ENCODE measurements at regions not wholly inside any gene's neighbourhood (a gene's known extent, or its start where the extent isn't known, plus 50 kb on each side); places are given as distances from the start of the nearest gene placed in this dataset.

DNA sequence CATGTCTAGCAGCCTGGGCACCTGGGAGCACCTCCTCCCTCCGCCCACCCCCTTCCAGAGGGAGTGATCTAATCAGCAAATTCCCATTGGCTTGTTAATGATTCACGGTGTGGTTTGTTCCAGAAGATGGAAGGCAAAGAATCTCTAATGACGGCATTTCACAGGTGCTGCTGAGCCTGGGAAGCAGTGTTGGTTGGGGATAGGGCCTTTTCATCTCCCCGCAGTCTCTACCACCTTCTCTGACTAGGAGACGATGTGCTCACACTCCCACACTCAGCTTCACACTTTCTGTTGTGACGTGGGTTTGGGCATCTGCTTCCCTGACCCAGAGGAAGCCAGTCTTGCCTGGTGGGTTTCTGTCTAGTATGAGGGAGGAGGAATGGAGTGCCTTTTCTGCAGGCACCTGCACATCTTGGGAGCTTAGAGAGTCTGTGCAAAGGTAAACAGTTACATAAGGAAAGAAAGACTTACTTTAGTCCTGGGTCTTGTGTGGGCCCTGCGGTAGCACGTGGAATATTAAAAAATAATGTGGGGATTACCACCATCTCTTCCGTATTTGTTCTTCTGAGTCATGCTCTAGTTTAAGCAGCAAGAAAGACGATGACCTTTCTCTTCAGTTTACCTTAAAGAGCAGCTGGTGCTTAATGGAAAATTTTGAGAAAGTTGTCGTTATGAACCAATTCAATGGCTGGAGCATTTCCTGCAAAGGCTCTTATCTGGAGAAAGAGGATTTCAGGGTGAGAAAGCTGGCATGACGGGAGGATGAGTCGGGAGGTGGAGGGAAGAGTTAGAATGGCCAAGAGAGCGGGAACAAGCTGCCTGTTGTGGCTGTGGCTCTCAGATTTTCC lies 70.6 kb upstream of the ARHGAP5 start:
- peak; percentile 97 for DNase-seq

DNA sequence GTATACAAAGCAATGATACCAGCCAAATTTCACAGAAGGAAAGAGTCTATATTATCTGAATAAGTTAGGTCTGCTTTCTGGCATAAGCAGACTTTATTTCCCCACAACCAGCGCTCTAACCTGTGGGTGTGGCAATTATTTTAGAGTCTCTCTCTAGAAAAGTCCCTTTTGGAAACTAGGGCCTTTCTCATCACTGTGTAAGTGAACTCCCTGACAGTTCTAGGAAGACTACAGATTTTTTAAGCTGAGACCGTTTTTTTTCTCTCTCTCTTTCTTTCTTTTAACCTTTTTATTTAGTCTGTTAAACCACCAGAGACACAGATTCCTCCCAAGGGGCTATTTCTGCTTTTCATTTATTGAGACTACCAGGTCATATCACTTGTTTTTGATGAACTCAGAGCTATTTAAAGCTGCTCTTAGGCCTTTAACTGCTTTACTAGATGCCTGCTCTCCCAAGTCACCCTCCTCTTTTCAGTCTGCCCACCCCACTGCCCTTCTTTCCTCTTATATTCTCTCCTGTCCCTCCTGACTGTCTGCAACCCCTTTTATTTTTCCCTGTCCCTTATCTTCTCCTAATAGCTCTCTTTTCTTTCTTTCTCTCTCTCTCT lies 69.2 kb upstream of the ARHGAP5 start:
- DNase-seq, result no peak

DNA sequence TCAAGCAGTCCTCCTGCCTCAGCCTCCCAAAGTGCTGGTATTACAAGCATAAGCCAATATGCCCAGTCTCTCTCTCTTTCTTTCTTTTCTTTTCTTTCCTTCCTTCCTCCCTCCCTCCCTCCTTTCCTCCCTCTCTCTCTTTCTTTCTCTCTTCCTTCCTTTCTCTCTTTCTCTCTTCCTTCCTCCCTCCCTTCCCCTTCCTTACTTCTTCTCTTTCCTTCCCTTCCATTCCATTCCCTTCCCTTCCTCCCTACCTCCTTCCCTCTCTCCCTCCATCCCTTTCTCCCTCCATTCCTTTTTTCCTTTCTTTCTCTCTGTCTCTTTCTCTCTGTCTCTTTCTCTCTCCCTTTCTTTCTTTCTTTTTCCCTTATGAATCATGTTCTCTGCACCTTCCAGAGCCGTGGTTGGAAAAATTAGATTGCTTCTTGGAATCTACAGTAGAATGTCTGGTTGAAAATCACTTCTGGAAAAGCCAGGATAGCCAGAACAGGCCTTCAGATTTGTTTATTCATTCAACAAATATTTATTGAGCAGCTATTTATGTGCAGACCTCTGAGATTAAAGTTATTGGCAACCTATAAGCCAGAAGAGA lies 68.4 kb upstream of the ARHGAP5 start:
- DNase-seq, result no peak

DNA sequence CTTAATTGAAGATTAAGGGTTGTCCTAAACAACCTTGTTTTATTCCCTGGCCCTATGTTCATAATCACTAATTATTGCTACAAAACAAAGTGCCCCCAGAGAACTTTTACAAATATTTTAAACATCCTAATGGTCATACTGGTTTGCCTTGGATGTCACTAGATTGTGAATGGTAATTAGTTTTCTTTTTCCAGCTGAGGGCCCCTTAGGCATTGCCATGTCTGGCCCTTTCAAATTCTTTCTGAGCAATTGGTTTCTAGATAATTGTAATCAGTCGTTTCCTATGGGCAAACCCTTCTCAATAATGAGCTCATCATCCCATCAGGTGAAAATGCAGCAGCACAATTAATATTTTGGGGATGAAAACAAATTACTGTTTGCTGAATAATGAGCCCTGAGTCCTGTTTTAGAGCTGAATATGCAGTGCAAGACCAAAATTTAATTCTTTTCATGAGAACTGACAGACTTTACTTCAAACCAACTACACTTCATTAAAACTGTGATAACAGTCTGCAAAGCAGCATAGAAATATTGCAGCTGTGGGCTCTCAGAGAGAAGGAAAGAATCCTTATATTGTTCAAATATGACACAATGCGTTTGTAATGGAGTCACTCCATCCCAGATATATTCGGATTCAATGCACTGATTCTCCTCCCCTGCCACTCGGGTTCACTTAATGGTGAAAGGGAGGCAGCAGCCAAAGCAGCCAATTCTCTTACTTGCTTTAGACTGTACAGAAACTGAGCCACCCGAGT lies 67.7 kb upstream of the ARHGAP5 start:
- DNase-seq, result no peak

DNA sequence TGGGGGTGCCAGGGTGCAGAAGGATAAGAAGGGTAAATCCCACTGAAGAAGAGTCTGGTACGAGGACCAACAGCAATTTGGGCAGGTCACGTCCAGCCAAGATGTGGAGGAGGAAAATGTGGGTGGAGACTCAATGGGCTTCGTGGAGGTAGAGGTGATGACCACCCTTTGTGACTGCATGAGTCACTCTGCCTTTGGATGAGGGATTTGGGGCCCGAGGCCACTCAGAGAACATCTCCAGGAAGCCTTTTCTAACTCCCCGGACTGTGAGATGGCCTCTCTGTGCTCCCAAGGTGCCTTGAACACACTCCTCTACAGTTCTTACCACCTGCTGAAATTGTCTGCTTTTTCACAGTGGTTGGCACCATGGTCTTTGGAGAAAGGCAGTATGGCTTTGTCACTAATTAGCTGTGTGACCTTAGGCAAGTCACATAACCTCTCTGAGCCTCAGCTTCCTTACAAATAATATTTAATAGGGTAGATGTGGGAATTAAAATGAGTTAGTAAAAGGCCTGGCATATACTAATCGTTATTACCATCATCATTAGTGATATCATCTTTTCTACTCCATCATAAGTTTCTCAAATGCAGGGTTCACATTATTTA lies 67.0 kb upstream of the ARHGAP5 start:
- no peak for DNase-seq

DNA sequence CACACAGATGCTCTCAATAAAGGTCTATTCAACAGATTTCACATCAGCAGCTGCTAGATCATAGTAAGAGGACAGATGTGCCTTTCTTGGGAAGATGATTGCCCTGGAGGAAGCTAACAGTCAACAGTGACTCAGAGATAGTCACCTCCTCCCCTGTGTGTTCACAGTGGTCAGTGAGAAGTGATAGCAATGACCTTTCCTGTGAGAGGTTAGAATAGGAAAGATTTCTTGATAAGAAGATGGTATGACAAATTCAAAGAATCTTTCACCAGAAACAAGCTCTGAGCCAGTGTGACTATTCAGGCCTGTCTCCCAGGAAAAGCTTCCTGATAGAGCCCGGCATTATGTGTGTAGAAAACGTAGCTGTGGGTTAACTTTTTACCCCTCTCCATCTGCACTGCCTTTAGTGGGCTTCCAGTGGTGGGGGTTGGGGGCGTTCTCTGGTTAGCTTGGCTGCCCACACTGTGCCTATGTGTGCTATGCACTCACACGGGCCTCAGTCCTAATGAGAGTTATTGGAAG lies 66.4 kb upstream of the ARHGAP5 start:
- peak; percentile 59 for DNase-seq

DNA sequence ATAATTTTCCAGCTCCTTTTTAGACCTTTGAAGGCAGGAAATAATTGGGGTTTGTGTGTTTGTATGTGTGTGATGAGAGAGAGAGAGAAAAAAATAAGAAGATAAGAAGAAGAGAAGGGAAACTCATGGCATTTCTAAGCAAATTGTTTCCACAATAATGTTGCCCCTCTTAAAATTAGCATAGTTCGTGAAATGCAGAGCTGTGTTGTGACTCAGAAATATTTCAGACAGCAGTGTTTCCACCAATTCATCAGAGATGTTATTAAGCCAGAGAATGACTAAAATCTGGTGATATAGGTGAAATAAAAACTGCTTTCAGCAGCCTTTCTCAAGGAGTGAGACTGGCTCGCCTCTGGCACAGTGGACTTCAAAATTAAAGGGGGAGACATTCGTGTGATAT lies 65.9 kb upstream of the ARHGAP5 start:
- DNase-seq, result no peak

DNA sequence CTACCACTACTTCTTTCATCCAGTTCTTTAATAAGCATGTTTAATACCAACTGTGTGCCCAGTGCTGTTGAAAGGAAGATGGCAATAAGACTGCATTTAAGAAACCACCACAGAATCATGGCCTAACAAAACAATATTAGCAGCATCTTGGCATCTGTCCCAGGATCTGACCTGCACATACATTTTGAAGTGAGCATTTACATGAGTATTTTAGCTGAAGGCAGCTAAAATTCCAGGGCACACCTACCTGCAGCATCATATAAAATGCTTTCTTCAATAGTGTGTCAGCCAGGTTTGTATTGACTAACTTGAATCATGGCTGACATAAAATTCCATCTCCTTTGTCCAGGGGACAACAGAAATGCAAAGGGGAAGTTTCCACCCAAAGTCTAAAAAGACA lies 65.0 kb upstream of the ARHGAP5 start:
- DNase-seq, result no peak

DNA sequence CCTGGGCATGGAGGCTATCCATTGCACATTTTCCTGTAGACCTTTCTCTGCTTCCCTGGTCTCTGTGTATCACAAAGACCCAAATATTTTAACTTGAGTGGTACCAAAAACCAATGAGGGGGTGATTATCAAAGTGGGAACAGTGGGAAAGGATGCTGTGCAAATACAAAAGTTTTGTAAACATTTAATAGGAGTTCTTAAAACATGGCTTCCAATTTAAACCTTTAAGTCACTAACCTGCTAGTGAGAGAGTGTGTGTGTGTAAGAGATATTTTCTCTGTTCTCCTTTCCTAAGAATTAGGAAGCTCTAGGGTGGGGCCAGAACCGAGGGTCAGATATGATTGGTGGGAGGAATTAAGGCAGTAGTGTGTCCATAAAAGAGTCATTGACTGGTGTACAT lies 64.5 kb upstream of the ARHGAP5 start:
- DNase-seq, result no peak

DNA sequence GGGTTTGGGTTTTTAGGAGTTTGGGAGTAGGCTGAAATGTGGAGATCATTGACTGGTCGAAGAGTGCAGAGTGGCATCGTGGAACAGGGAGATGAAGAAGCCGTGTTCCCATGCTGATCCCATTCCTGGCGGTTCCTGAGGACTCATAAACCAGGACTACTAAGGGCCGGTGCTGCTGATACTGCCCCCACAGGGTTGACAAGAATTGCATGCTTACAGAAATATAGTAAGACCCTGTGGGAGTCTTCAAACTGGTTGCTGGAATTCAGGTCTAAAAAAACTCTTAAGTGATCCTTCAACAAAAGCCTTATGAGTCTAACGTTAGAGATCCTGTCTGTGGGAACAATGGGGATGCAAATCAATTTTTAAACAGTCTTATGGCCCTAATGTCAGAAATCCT lies 64.0 kb upstream of the ARHGAP5 start:
- DNase-seq, result no peak

DNA sequence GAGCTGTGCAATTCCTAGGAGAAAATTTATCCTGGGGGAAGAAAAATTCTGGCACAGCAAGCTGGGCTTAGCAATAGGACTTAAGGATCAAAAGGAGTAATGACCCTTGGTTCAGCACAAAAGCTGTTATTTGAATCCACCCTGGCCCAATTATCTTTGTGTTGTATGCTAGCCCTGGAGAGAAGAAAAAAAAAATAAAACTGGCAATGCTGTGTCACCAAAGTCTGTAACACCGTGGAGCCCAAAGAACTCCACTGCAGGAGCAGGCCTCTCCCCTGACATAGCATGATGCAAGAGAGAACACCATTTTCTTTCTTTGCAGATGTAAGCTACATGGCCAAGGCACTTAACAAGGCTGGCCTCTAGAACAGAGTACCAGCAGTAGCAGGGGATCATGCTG lies 63.0 kb upstream of the ARHGAP5 start:
- DNase-seq, result no peak

DNA sequence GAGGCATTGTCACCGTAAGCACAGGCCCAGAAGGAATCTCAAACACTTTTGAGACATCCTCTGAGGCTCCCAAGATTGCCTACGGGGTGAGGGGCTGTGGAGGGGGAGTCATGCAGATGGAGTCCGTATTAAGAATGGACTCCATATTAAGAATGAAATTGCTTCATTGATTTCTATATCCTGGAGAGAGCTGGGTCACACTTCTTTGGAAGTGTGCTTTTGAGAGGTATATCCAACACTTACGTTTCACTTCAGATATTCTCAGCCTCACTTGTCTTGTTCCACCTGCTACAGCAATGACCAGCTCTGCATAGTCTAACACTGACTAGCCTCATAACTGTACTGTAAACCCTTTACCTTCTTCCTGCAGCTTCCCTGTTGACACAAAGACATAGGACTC lies 62.6 kb upstream of the ARHGAP5 start:
- no peak for DNase-seq

DNA sequence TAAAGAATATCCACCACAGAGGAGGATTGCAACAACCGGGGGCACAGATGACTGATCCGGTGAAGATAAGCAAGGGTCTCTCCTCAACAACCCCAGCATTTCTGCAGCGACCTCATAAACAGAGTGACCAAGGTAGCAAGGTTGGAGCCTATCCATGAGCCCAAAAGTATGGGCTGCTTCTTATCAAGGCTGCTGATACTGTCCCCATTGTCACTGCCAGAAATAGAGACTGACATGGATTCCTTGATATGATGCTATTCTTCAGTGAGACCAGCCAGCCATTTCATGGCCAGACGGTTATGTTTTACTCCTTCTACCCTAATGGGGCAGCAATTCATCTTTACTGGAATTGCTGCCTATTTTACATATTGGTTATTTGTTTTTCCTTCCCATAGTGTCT lies 61.9 kb upstream of the ARHGAP5 start:
- DNase-seq, result no peak

DNA sequence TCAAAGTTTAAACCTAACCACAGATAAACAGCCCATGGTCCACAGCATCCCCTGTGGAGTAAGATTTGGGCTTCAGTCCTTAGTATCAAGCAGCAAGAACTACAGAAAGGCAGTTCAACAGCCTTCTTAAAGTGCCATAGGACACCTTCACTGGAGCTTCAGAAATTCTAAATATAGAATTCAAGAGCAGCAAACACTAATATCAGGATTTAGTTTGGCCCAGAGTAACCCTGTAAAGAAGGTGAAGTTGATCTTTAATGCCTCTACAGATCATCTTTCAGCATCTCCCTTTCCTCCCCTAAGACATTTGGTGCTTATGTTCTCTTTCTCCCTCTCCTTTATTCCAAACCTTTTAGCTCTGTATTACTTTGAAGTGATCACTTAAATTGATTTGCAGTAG lies 59.5 kb upstream of the ARHGAP5 start:
- DNase-seq, result no peak

DNA sequence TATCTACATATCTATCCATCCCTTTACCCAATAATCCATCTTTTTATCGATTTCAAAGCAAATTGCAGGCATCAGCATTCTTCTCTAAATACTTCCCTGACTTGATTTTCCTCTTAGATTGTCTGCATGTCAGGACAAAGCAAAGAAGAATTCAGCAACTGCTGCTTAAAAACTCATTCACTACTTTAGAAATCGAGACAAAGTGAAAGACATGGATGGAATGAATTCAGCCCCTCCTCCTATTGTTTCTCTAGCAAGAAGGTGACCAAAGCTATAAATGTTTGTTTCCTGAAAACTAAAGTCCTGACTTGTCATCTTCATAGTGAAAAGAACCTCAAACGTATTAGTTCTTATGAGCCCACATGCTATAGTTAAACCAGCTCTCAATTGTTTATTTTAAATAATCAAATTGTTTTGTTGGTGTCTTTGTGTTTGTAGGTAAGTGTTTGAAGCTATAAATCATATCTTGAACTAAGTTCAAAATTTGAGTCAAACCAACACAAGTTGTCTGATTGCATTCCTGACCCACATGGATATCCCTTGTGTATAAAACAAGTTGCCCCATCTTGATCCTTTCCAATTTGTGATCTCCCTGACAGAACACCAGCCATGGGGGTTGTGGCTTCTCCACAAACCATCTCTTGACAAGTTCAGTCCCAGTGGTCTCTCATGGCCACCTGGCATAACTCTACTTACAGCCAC lies 58.6 kb upstream of the ARHGAP5 start:
- DNase-seq, result no peak

DNA sequence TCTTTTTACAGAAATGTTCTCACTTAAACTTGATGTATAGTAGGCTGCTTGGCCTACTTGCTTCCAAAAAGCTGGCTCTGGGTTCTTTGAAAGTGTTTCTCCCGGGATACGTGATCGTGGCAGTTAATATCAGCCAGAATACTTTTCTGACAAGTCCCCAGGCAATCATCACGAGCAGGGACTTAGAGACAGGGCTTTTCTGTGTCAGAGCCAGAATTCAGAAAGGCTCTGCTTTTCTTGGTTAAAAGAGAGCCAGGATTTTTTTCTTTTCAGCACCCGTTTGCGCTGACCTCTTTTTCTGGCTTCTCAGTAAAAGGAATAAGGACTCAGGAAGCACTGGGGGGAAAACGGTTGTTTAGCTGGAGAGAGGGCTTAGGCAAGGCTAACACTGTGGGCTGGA lies 57.8 kb upstream of the ARHGAP5 start:
- no peak for DNase-seq

DNA sequence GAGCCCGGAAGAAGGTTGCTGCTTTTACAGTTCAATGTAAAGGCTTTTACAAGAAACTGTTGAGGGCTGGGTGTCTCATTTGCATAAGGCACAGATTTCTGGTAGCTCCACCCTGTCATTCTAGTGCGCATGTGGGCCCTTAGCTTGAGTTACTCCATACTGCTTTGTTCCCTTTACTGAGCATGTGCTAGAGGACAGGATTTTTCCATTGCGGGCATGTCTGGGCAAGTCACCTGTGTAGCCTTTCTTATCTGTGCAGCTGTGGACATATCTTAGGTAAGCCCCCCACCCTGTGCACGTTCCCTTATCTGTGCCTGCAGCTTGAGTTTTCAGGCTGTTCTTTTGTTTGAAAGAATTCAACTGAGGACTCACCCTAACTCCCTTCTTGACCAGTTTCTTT lies 56.2 kb upstream of the ARHGAP5 start:
- DNase-seq, result no peak

DNA sequence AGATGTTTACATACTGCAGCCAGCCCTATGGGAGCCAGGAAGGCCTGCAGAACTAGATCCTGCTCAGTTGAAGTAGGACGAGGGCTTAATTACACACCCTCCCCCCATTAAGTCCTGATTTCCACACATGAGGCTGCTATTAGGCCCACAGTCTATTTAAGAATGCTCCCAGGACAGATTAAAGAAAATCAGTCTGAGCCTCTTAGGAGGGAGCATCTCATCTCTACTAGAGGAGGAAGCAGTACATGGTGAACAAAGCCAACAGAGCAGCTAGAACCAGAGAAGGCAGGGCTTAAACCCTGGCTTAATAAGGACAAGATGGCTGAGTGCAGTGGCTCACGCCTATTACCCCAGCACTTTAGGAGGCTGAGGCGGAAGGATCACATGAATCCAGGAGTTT lies 55.8 kb upstream of the ARHGAP5 start:
- DNase-seq, result no peak

DNA sequence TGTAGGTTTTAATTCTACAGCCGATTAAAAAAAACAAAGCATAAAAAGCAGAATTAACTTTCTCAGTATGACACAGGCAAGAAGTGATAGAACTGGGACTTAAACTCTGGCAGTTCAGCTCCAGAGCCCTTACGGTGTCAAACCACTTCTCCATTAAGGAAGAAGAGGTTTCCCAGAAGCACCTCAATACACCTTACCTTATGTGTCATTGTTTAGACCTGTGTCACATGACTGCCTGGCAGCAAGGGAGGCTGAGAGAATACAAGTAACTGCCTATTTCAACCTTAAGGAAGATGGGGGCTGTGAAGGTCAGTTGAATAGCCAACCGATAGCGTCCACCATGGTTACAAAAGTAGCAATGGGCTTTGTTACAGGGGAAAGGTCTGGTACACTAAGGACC lies 54.6 kb upstream of the ARHGAP5 start:
- no peak for DNase-seq

DNA sequence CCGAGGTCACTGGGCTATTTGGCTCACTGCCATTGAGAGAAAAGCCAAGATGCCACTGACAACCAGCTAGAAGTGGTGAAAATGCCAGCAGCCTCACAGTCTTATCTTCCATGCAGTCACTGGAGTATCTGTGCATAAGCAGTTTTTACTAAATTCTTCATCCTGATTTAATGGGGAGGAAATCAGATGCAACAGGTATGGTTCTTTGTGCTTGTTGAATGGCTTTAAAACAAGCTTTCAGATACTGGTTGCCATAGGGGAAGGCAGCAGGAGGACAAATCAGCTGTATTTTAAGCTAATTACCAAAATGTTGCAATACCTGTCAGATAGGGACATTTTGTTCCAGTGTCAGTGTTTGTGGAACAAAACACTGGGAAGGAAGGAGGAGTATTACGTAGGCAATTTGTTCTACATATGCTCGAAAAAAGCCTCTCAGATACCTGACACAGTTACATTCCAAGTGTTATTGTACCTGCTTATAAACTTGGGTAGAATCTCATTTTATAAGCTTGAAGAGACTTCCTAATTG lies 54.1 kb upstream of the ARHGAP5 start:
- DNase-seq, result no peak

DNA sequence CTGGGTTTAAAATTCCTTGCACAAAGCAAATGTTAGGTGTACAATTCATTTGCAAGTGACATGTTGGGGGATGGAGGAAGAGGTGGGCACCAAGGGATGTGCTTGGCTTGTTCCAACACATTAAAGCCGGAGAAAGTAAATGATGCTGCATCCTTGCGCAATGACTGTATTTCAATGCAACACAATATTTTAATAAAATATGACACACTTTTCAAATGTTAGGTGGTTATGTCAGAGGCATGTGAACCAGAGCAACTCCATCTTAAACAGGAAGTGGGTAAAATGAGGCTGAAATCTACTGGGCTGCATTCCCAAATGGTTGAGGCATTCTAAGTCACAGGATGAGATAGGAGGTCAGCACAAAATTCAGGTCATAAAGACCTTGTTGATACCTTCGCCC lies 53.6 kb upstream of the ARHGAP5 start:
- DNase-seq, result no peak

Measured in kidney glomerular epithelial cell (primary cell).